ENCODE measurements at regions not wholly inside any gene's neighbourhood (a gene's known extent, or its start where the extent isn't known, plus 50 kb on each side); places are given as distances from the start of the nearest gene placed in this dataset.

- TF ChIP-seq CEBPB (IDR thresholded peaks at IDR 0.05), result no peak
- TF ChIP-seq USF1 (IDR thresholded peaks at IDR 0.05), result no peak
- no peak for TF ChIP-seq EGR1 (IDR thresholded peaks at IDR 0.05)
- no peak for TF ChIP-seq REST (IDR thresholded peaks at IDR 0.05; ENCODE audit: low read depth)
- no peak for TF ChIP-seq EP300 (IDR thresholded peaks at IDR 0.05; ENCODE audit: borderline replicate concordance)
- no peak for TF ChIP-seq NFIC (IDR thresholded peaks at IDR 0.05)
- TF ChIP-seq TCF12 (IDR thresholded peaks at IDR 0.05; ENCODE audit: low read depth), result no peak
- TF ChIP-seq ZBTB7A (IDR thresholded peaks at IDR 0.05; ENCODE audit: low read depth), result no peak
- TF ChIP-seq FOXM1 (IDR thresholded peaks at IDR 0.05; ENCODE audit: borderline replicate concordance, low read depth), result no peak
- TF ChIP-seq RAD21 (IDR thresholded peaks at IDR 0.05; ENCODE audit: low read depth), result no peak
- TF ChIP-seq TEAD4 (IDR thresholded peaks at IDR 0.05), result no peak
- TF ChIP-seq TAF1 (IDR thresholded peaks at IDR 0.05; ENCODE audit: low read depth), result no peak
- no peak for TF ChIP-seq MAX (IDR thresholded peaks at IDR 0.05)
- no peak for TF ChIP-seq YY1 (IDR thresholded peaks at IDR 0.05; ENCODE audit: low read depth)
- no peak for TF ChIP-seq CREB1 (IDR thresholded peaks at IDR 0.05; ENCODE audit: low read depth)
These were observed 447.5 kb upstream of the PITX2 start for GRCh38 chr4:111070390-111070789.

GRCh38 chr4:111074523-111075114 is 451.7 kb upstream of the PITX2 start:
- TF ChIP-seq REST (IDR thresholded peaks at IDR 0.05; ENCODE audit: low read depth) (no peak), CREB1 (IDR thresholded peaks at IDR 0.05; ENCODE audit: low read depth) (no peak)

- TF ChIP-seq FOXM1 (IDR thresholded peaks at IDR 0.05; ENCODE audit: borderline replicate concordance, low read depth), result no peak
- no peak for TF ChIP-seq YY1 (IDR thresholded peaks at IDR 0.05; ENCODE audit: low read depth)
- TF ChIP-seq CEBPB (IDR thresholded peaks at IDR 0.05), result no peak
- no peak for TF ChIP-seq NFIC (IDR thresholded peaks at IDR 0.05)
- no peak for TF ChIP-seq CREB1 (IDR thresholded peaks at IDR 0.05; ENCODE audit: low read depth)
- no peak for TF ChIP-seq USF1 (IDR thresholded peaks at IDR 0.05)
- no peak for TF ChIP-seq REST (IDR thresholded peaks at IDR 0.05; ENCODE audit: low read depth)
- TF ChIP-seq TEAD4 (IDR thresholded peaks at IDR 0.05), result no peak
- TF ChIP-seq MAX (IDR thresholded peaks at IDR 0.05), result no peak
- no peak for TF ChIP-seq RAD21 (IDR thresholded peaks at IDR 0.05; ENCODE audit: low read depth)
- TF ChIP-seq TAF1 (IDR thresholded peaks at IDR 0.05; ENCODE audit: low read depth), result no peak
- TF ChIP-seq TCF12 (IDR thresholded peaks at IDR 0.05; ENCODE audit: low read depth), result no peak
These were observed 485.3 kb upstream of the PITX2 start for GRCh38 chr4:111108153-111108552.

- TF ChIP-seq TEAD4 (IDR thresholded peaks at IDR 0.05) (no peak), CREB1 (IDR thresholded peaks at IDR 0.05; ENCODE audit: low read depth) (no peak), EGR1 (IDR thresholded peaks at IDR 0.05) (no peak), YY1 (IDR thresholded peaks at IDR 0.05; ENCODE audit: low read depth) (no peak), TCF12 (IDR thresholded peaks at IDR 0.05; ENCODE audit: low read depth) (no peak), FOXM1 (IDR thresholded peaks at IDR 0.05; ENCODE audit: borderline replicate concordance, low read depth) (no peak), RAD21 (IDR thresholded peaks at IDR 0.05; ENCODE audit: low read depth) (no peak), NFIC (IDR thresholded peaks at IDR 0.05) (no peak), TAF1 (IDR thresholded peaks at IDR 0.05; ENCODE audit: low read depth) (no peak)
These were observed 490.7 kb upstream of the PITX2 start for GRCh38 chr4:111113591-111113990.

- no peak for TF ChIP-seq TEAD4 (IDR thresholded peaks at IDR 0.05)
- no peak for TF ChIP-seq USF1 (IDR thresholded peaks at IDR 0.05)
- no peak for TF ChIP-seq MAX (IDR thresholded peaks at IDR 0.05)
- no peak for TF ChIP-seq CREB1 (IDR thresholded peaks at IDR 0.05; ENCODE audit: low read depth)
- no peak for TF ChIP-seq NFIC (IDR thresholded peaks at IDR 0.05)
- TF ChIP-seq RAD21 (IDR thresholded peaks at IDR 0.05; ENCODE audit: low read depth), result no peak
- no peak for TF ChIP-seq YY1 (IDR thresholded peaks at IDR 0.05; ENCODE audit: low read depth)
These were observed 493.0 kb upstream of the PITX2 start for GRCh38 chr4:111115881-111116280.

Measured in Ishikawa (cell line).